ENCODE measurements at regions not wholly inside any gene's neighbourhood (a gene's known extent, or its start where the extent isn't known, plus 50 kb on each side); places are given as distances from the start of the nearest gene placed in this dataset.
A peak's percentile ranks its signal among the peaks of the same experiment; 100 is the strongest.

GRCh38 chrX:8310409-8310808 is 139.3 kb upstream of the VCX2 start:
- no peak for ATAC-seq (ENCODE audit: low FRiP score)
- no peak for DNase-seq (ENCODE audit: low spot score)
- no peak for TF ChIP-seq CTCF (IDR thresholded peaks at IDR 0.05)

GRCh38 chrX:8313844-8314243 is 142.8 kb upstream of the VCX2 start:
- TF ChIP-seq CTCF (IDR thresholded peaks at IDR 0.05): no peak
- ATAC-seq (ENCODE audit: low FRiP score) (no peak), DNase-seq (ENCODE audit: low spot score) (no peak)

- no peak for TF ChIP-seq CTCF (IDR thresholded peaks at IDR 0.05)
- no peak for ATAC-seq (ENCODE audit: low FRiP score)
- DNase-seq (ENCODE audit: low spot score): no peak
Measured at GRCh38 chrX:8314881-8315280, 143.8 kb upstream of the VCX2 start.

- ATAC-seq (ENCODE audit: low FRiP score): no peak
- no peak for DNase-seq (ENCODE audit: low spot score)
- TF ChIP-seq CTCF (IDR thresholded peaks at IDR 0.05): no peak
Measured at GRCh38 chrX:8319359-8319758, 145.3 kb upstream of the VCX3B start.

GRCh38 chrX:8323356-8323755 is 141.3 kb upstream of the VCX3B start:
- DNase-seq (ENCODE audit: low spot score): no peak
- TF ChIP-seq CTCF (IDR thresholded peaks at IDR 0.05): no peak
- ATAC-seq (ENCODE audit: low FRiP score): no peak

- DNase-seq (ENCODE audit: low spot score): no peak
Measured at GRCh38 chrX:8341814-8342590, 122.6 kb upstream of the VCX3B start.

More at GRCh38 chrX:8341814-8342590, 122.6 kb upstream of the VCX3B start:
- peak; percentile 72 for ATAC-seq (ENCODE audit: low FRiP score)
- TF ChIP-seq CTCF (IDR thresholded peaks at IDR 0.05): no peak
